ENCODE measurements at regions not wholly inside any gene's neighbourhood (a gene's known extent, or its start where the extent isn't known, plus 50 kb on each side); places are given as distances from the start of the nearest gene placed in this dataset.

GRCh38 chr4:126705266-126705665 is 927.5 kb upstream of the INTU start:
- no peaks in the 10 kb centered on the region for H3K9me3 ChIP-seq (replicated peaks; ENCODE audit: control insufficient read depth, insufficient read depth, low read length)
- POLR2A ChIA-PET = no interaction called here
- no peak for TF ChIP-seq POLR2A (IDR thresholded peaks at IDR 0.05; ENCODE audit: low read depth, low read length)
- TF ChIP-seq GATA2 (IDR thresholded peaks at IDR 0.05; ENCODE audit: insufficient read depth, insufficient read length, low read depth, low read length) = no peak
- no peak for TF ChIP-seq MYC (IDR thresholded peaks at IDR 0.05; ENCODE audit: low read depth, low read length)
- TF ChIP-seq MAX (IDR thresholded peaks at IDR 0.05; ENCODE audit: insufficient read depth, insufficient read length) = no peak
- TF ChIP-seq POLR2AphosphoS5 (IDR thresholded peaks at IDR 0.05; ENCODE audit: insufficient read depth, low read depth, low read length) = no peak
- TF ChIP-seq JUN (IDR thresholded peaks at IDR 0.05; ENCODE audit: borderline replicate concordance, insufficient read depth, insufficient read length, low read depth) = no peak
- TF ChIP-seq CTCF (IDR thresholded peaks at IDR 0.05; ENCODE audit: extremely low read depth in 1 of 2, insufficient read depth in 1 of 2, low read depth in 1 of 2, low read length in 2 of 2) = no peak
- TF ChIP-seq FOS (IDR thresholded peaks at IDR 0.05; ENCODE audit: borderline replicate concordance, insufficient read depth, low read length) = no peak
- no peak for TF ChIP-seq EZH2 (IDR thresholded peaks at IDR 0.05; ENCODE audit: borderline replicate concordance, low read depth, low read length, severe bottlenecking)
- DNase-seq (ENCODE audit: low read depth, low spot score) = no peak
- no peaks in the 10 kb centered on the region for H4K20me1 ChIP-seq (replicated peaks; ENCODE audit: control insufficient read depth, extremely low read depth, insufficient read depth, low read length)
- BruUV-seq (replicated peaks) = no TSS peak
- no peaks in the 10 kb centered on the region for H3K27me3 ChIP-seq (ENCODE audit: control insufficient read depth in 2 of 2, insufficient read depth in 2 of 2, low read length in 2 of 2)
- no peak overlapping the region for H3K4me3 ChIP-seq (replicated peaks in 1 of 3; ENCODE audit: insufficient read depth in 1 of 3, low read depth in 1 of 3, low read length in 3 of 3)
- no peak for FAIRE-seq
- H2AFZ ChIP-seq (ENCODE audit: low read depth, low read length) = no peak overlapping the region
- CTCF ChIA-PET = interaction anchor here (0.5 kb wide), 1 partner anchor 121 kb away, joined by 3 read pairs; no protein-coding TSS in a partner anchor
- H3K4me1 ChIP-seq (ENCODE audit: control insufficient read depth, extremely low read depth, insufficient read depth, low read length) = no peaks in the 10 kb centered on the region
- dilution Hi-C loops (cut with MboI; ENCODE audit: extremely low pct_ligation_motif_present, low sequenced_read_pairs) = no loop called here
- H3K27ac ChIP-seq (ENCODE audit: insufficient read depth, low read depth, low read length) = no peak overlapping the region
- no peak overlapping the region for H3K9ac ChIP-seq (replicated peaks; ENCODE audit: extremely low read depth, insufficient read depth, low read length)
- H3K9me1 ChIP-seq (replicated peaks; ENCODE audit: control insufficient read depth, extremely low read depth, insufficient read depth, low read length) = no peaks in the 10 kb centered on the region
- no peaks in the 10 kb centered on the region for H3K36me3 ChIP-seq (ENCODE audit: control insufficient read depth in 2 of 2, extremely low read depth in 1 of 2, insufficient read depth in 2 of 2, low read length in 2 of 2)
- no peak overlapping the region for H3K4me2 ChIP-seq (ENCODE audit: insufficient read depth, low read length)
- H3K79me2 ChIP-seq (ENCODE audit: control insufficient read depth, insufficient read depth, low read length) = no peaks in the 10 kb centered on the region
- intact Hi-C loops (cut with micrococcal nuclease) = no loop called here
